ENCODE measurements at regions not wholly inside any gene's neighbourhood (a gene's known extent, or its start where the extent isn't known, plus 50 kb on each side); places are given as distances from the start of the nearest gene placed in this dataset.

- TF ChIP-seq ZNF274 (IDR thresholded peaks at IDR 0.05; ENCODE audit: low read depth, low read length), result no peak
- no peak for TF ChIP-seq SUZ12 (IDR thresholded peaks at IDR 0.05; ENCODE audit: extremely low read depth, insufficient read depth, insufficient read length)
These were observed 65.5 kb upstream of the AFDN start for GRCh38 chr6:167760979-167761793.

All from NT2/D1 (cell line).